Neuronal stem cell (in vitro differentiated cells): ENCODE measurements at regions not wholly inside any gene's neighbourhood (a gene's known extent, or its start where the extent isn't known, plus 50 kb on each side); places are given as distances from the start of the nearest gene placed in this dataset.

Experiments used
- DNase-seq: peaks from one replicate; pipeline ENCODE4 v3.0.0-alpha.2; 2013; ENCODE audit warnings: low spot score
- H2AFZ ChIP-seq: one replicate; pipeline ENCODE4 v1.6.1; 2013; ENCODE audit warnings: mild to moderate bottlenecking, low read length, inconsistent platforms
- H2AK5ac ChIP-seq: 2 replicates; pipeline ENCODE4 v1.6.1; 2013; ENCODE audit warnings: low read depth, mild to moderate bottlenecking, inconsistent platforms, low read length, moderate library complexity, mixed read lengths
- H2BK120ac ChIP-seq: 2 replicates; pipeline ENCODE4 v1.6.1; 2013; ENCODE audit warnings: low read depth, mild to moderate bottlenecking, inconsistent platforms, low read length, moderate library complexity, mixed read lengths
- H2BK12ac ChIP-seq: one replicate; pipeline ENCODE4 v1.6.1; 2013; ENCODE audit warnings: low read length, inconsistent platforms
- H2BK15ac ChIP-seq: 2 replicates; pipeline ENCODE4 v1.6.1; 2013; ENCODE audit warnings: mild to moderate bottlenecking, low read length, inconsistent platforms, mixed read lengths
- H2BK5ac ChIP-seq: one replicate; pipeline ENCODE4 v1.6.1; 2013; ENCODE audit warnings: inconsistent platforms, mild to moderate bottlenecking, low read length, moderate library complexity
- H3K14ac ChIP-seq: one replicate; pipeline ENCODE4 v1.6.1; 2013; ENCODE audit warnings: low read length, inconsistent platforms
- H3K18ac ChIP-seq: 2 replicates; pipeline ENCODE4 v1.6.1; 2013; ENCODE audit warnings: low read length, inconsistent platforms
- H3K23ac ChIP-seq: 2 replicates; pipeline ENCODE4 v1.6.1; 2013; ENCODE audit warnings: low read depth, mild to moderate bottlenecking, mixed read lengths, low read length, inconsistent platforms; ENCODE audit not compliant: poor library complexity
- H3K27ac ChIP-seq: replicated peaks from 3 replicates; pipeline ENCODE4 v1.5.1; 2013; ENCODE audit warnings: low read length, inconsistent platforms
- H3K27me3 ChIP-seq, 3 experiments: 2 replicates each; pipeline ENCODE4 v1.6.1; 2013; ENCODE audit warnings: low read length in 3 of 3, mild to moderate bottlenecking in 2 of 3, inconsistent platforms in 1 of 3, low read depth in 1 of 3, mixed read lengths in 1 of 3, moderate library complexity in 1 of 3; ENCODE audit not compliant: control insufficient read depth in 3 of 3, insufficient read depth in 3 of 3
- H3K36me3 ChIP-seq, 2 donors: replicated peaks in 1 of 2; 2 replicates each; pipeline ENCODE4 v1.6.1; 2013; ENCODE audit warnings: low read length in 2 of 2; ENCODE audit not compliant: control insufficient read depth in 2 of 2, insufficient read depth in 2 of 2
- H3K4ac ChIP-seq: 2 replicates; pipeline ENCODE4 v1.6.1; 2013; ENCODE audit warnings: inconsistent platforms, mild to moderate bottlenecking, low read length, moderate library complexity
- H3K4me1 ChIP-seq, 2 donors: 1 replicate in 1 of 2; 2 replicates in 1 of 2; pipeline ENCODE4 v1.6.1; 2013; ENCODE audit warnings: low read length in 2 of 2, low read depth in 1 of 2; ENCODE audit not compliant: control insufficient read depth in 2 of 2, insufficient read depth in 1 of 2
- H3K4me2 ChIP-seq: one replicate; pipeline ENCODE4 v1.6.1; 2013; ENCODE audit warnings: mild to moderate bottlenecking, low read length, inconsistent platforms; ENCODE audit not compliant: insufficient read depth, poor library complexity, severe bottlenecking
- H3K4me3 ChIP-seq, 2 donors: 2 replicates each; pipeline ENCODE4 v1.5.1; 2013; ENCODE audit warnings: low read length in 2 of 2, mild to moderate bottlenecking in 2 of 2, inconsistent platforms in 1 of 2, moderate library complexity in 1 of 2
- H3K79me1 ChIP-seq: one replicate; pipeline ENCODE4 v1.6.1; 2013; ENCODE audit warnings: low read depth, mild to moderate bottlenecking, inconsistent platforms, low read length, moderate library complexity
- H3K9ac ChIP-seq: one replicate; pipeline ENCODE4 v1.6.1; 2013; ENCODE audit warnings: mild to moderate bottlenecking, low read depth, low read length, inconsistent platforms; ENCODE audit not compliant: poor library complexity
- H3K9me3 ChIP-seq, 2 donors: replicated peaks in 1 of 2; 2 replicates each; pipeline versions ENCODE3 to v1.6.1; 2013; ENCODE audit warnings: low read length in 2 of 2, mild to moderate bottlenecking in 2 of 2, inconsistent platforms in 1 of 2, low read depth in 1 of 2, mixed read lengths in 1 of 2, moderate library complexity in 1 of 2; ENCODE audit not compliant: control insufficient read depth in 2 of 2, insufficient read depth in 1 of 2
- H4K8ac ChIP-seq: one replicate; pipeline ENCODE4 v1.6.1; 2013; ENCODE audit warnings: low read depth, mild to moderate bottlenecking, inconsistent platforms, low read length, moderate library complexity
- H4K91ac ChIP-seq: one replicate; pipeline ENCODE4 v1.6.1; 2013; ENCODE audit warnings: low read length, low read depth, mild to moderate bottlenecking, inconsistent platforms; ENCODE audit not compliant: poor library complexity
- WGBS, 2 donors: extraction: QIAGEN DNeasy Blood & Tissue Kit; methylation state at CpG; one replicate each; pipeline ENCODE4 v1.1.7; 2013; ENCODE audit warnings: missing lambda C conversion rate in 2 of 2, mixed read lengths in 1 of 2; ENCODE audit not compliant: insufficient read length in 2 of 2, insufficient replicate concordance in 1 of 2; ENCODE audit errors: extremely low coverage in 2 of 2; 5-methylcytosine and 5-hydroxymethylcytosine counted together

- no peak overlapping the region for H3K18ac ChIP-seq
- H3K9me3 ChIP-seq: no peaks in the 10 kb centered on the region
- no peak overlapping the region for H2BK12ac ChIP-seq
- H4K8ac ChIP-seq: no peak overlapping the region
- H3K4ac ChIP-seq: no peak overlapping the region
- no peaks in the 10 kb centered on the region for H3K36me3 ChIP-seq
- H3K4me1 ChIP-seq: peaks cover 18 to 23% of the 10 kb centered on the region in 2 donors
- no peak overlapping the region for H4K91ac ChIP-seq
- no peak overlapping the region for H3K9ac ChIP-seq
- no peak overlapping the region for H3K14ac ChIP-seq
- H3K27me3 ChIP-seq: no peaks in the 10 kb centered on the region
- H2BK5ac ChIP-seq: no peak overlapping the region
- no peak overlapping the region for H2AK5ac ChIP-seq
- H3K27ac ChIP-seq: no peak overlapping the region
- H2AFZ ChIP-seq: no peak overlapping the region
- no peak overlapping the region for H3K23ac ChIP-seq
- no peak overlapping the region for H2BK120ac ChIP-seq
- no CpG with 5 or more reads among the region's 3 CpGs for WGBS, 2 donors
- no peak overlapping the region for H3K4me2 ChIP-seq
- H3K79me1 ChIP-seq: no peaks in the 10 kb centered on the region
- no peak overlapping the region for H3K4me3 ChIP-seq
- DNase-seq: no peak
- no peak overlapping the region for H2BK15ac ChIP-seq
These were observed 629.2 kb downstream of the BNC2 start for GRCh38 chr9:16241231-16241630.

GRCh38 chr9:16243798-16244197, 626.7 kb downstream of the BNC2 start:
- DNase-seq: peak; percentile 71
- Histone ChIP-seq H3K27ac (peak overlapping the region; percentile 24), H3K27me3 (no peaks in the 10 kb centered on the region), H3K14ac (no peak overlapping the region), H4K8ac (no peak overlapping the region), H3K18ac (no peak overlapping the region), H2BK15ac (no peak overlapping the region), H4K91ac (no peak overlapping the region), H3K4me2 (no peak overlapping the region), H3K4me3 (no peak overlapping the region), H2BK120ac (no peak overlapping the region), H2AK5ac (no peak overlapping the region), H2AFZ (peak overlapping the region; percentile 82), H3K4me1 (peaks cover 21 to 23% of the 10 kb centered on the region in 2 donors), H3K79me1 (no peaks in the 10 kb centered on the region), H3K36me3 (no peaks in the 10 kb centered on the region), H3K23ac (no peak overlapping the region), H3K9me3 (no peaks in the 10 kb centered on the region), H2BK12ac (no peak overlapping the region), H3K9ac (no peak overlapping the region), H3K4ac (no peak overlapping the region), H2BK5ac (no peak overlapping the region)
- WGBS, 2 donors: no CpG with 5 or more reads among the region's 5 CpGs

DNA sequence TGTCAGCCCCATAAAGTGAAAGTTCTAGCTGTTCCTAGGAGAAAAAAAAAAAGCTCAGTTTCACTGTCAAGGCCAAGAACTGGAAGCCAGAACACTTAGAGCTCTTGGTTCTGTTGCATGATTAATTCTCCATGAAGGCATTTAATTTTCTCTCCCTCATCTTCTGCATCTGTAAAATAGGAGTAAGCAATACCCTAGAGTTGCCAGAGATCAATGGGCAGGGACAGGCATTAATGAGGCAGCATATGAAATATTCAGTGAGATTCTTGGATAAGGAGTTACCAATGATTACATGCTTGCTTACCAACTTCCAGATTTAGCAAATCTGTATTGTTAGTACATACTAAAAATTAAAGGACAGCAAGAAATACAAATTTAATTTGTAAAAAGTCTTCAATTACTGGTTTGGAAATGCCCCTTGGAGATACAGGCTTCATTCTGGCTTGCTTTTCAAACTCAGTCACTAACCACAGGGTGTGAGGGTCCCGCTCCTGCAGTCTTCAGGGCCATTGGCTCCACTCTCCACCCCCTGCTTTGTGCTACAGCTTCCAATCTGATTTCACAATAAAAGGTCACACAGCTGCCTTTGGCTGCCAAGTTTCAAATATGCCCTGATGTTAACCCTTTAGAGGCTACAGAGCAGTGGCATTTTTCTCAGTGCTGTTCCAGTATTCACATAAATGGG, 624.6 kb downstream of the BNC2 start:
- Histone ChIP-seq H3K36me3 (no peaks in the 10 kb centered on the region), H3K4ac (no peak overlapping the region), H2BK120ac (no peak overlapping the region), H2BK5ac (no peak overlapping the region), H3K9ac (no peak overlapping the region), H3K9me3 (no peaks in the 10 kb centered on the region), H3K79me1 (no peaks in the 10 kb centered on the region), H3K27me3 (no peaks in the 10 kb centered on the region), H3K27ac (no peak overlapping the region), H2AFZ (no peak overlapping the region), H2BK15ac (no peak overlapping the region), H2AK5ac (no peak overlapping the region), H4K8ac (no peak overlapping the region), H3K4me2 (no peak overlapping the region), H3K18ac (no peak overlapping the region), H3K4me1 (peaks cover 21 to 23% of the 10 kb centered on the region in 2 donors), H3K4me3 (no peak overlapping the region), H3K23ac (no peak overlapping the region), H2BK12ac (no peak overlapping the region), H3K14ac (no peak overlapping the region), H4K91ac (no peak overlapping the region)
- no CpG with 5 or more reads among the region's 1 CpG for WGBS, 2 donors
- DNase-seq: no peak

DNA sequence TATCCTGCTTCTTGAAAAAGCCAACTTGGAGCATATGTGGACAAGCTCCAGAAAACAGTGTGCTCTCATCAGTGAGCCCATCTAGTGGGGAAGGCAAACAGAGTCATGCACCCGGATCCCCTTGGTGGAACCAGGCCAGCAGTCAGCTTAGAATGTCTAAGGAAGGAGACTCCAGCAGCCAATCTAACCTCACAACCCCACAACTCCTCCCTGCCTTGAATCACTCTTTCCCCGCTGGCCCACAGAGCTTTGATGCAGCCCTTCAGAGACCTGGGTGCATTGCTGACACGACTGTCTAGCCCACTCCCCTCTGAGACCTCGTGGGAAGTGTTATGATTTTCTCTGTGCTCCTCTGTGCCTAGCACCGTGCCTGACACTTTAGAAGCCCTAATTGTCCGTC, 623.7 kb downstream of the BNC2 start:
- no peak overlapping the region for H3K14ac ChIP-seq
- H2BK15ac ChIP-seq: no peak overlapping the region
- no peak overlapping the region for H3K4ac ChIP-seq
- H3K4me2 ChIP-seq: no peak overlapping the region
- no CpG with 5 or more reads among the region's 6 CpGs for WGBS, 2 donors
- no peak overlapping the region for H4K91ac ChIP-seq
- H3K9me3 ChIP-seq: no peaks in the 10 kb centered on the region
- peak overlapping the region; percentile 6 for H3K18ac ChIP-seq
- no peak overlapping the region for H3K27ac ChIP-seq
- no peaks in the 10 kb centered on the region for H3K27me3 ChIP-seq
- no peak overlapping the region for H2BK120ac ChIP-seq
- H4K8ac ChIP-seq: no peak overlapping the region
- H3K9ac ChIP-seq: no peak overlapping the region
- no peak overlapping the region for H3K23ac ChIP-seq
- no peaks in the 10 kb centered on the region for H3K79me1 ChIP-seq
- H3K36me3 ChIP-seq: no peaks in the 10 kb centered on the region
- H2BK5ac ChIP-seq: no peak overlapping the region
- H3K4me3 ChIP-seq: no peak overlapping the region
- no peak overlapping the region for H2BK12ac ChIP-seq
- H3K4me1 ChIP-seq: peaks cover 19 to 20% of the 10 kb centered on the region in 2 donors
- no peak overlapping the region for H2AFZ ChIP-seq
- H2AK5ac ChIP-seq: peak overlapping the region; percentile 7
- no peak for DNase-seq
